ENCODE measurements at regions not wholly inside any gene's neighbourhood (a gene's known extent, or its start where the extent isn't known, plus 50 kb on each side); places are given as distances from the start of the nearest gene placed in this dataset.

GRCh38 chr12:126369487-126370463 lies 1304.5 kb downstream of the AACS start:
- no CpG with 5 or more reads among the region's 3 CpGs for WGBS (ENCODE audit: insufficient coverage)
- H3K36me3 ChIP-seq (replicated peaks in 1 of 2; ENCODE audit: control extremely low read depth in 1 of 2, control insufficient read depth in 1 of 2, extremely low read depth in 1 of 2, insufficient read depth in 2 of 2, low read length in 1 of 2) = no peaks in the 10 kb centered on the region
- H3K27ac ChIP-seq (ENCODE audit: low read length in 2 of 2) = no peak overlapping the region
- ChIA-PET CTCF (no interaction called here), POLR2A (no interaction called here)
- no peak overlapping the region for H3K9ac ChIP-seq (ENCODE audit: low read length)
- no peak for TF ChIP-seq CTCF (IDR thresholded peaks at IDR 0.05)
- no peak for TF ChIP-seq EZH2 (IDR thresholded peaks at IDR 0.05; ENCODE audit: borderline replicate concordance, insufficient read depth, low read depth, low read length, poor library complexity, severe bottlenecking)
- no peaks in the 10 kb centered on the region for H3K9me3 ChIP-seq (ENCODE audit: control extremely low read depth in 1 of 3, control insufficient read depth in 2 of 3, insufficient read depth in 1 of 3, low read length in 2 of 3)
- no peak overlapping the region for H3K4me3 ChIP-seq (ENCODE audit: control extremely low read depth in 1 of 5, extremely low read depth in 1 of 5, insufficient read depth in 1 of 5, low read depth in 2 of 5, low read length in 4 of 5)
- no peaks in the 10 kb centered on the region for H3K79me2 ChIP-seq (ENCODE audit: control insufficient read depth, insufficient read depth, low read length)
- Mint-ChIP-seq H3K4me1 (no peaks in the 10 kb centered on the region), H3K9me3 (ENCODE audit: insufficient read depth) (no peaks in the 10 kb centered on the region), H3K4me3 (no peak overlapping the region), H3K27ac (no peak overlapping the region), H3K27me3 (no peaks in the 10 kb centered on the region)
- no peak overlapping the region for H2AFZ ChIP-seq (ENCODE audit: insufficient read depth, low read depth, low read length, poor library complexity, severe bottlenecking)
- DNase-seq = no peak
- no peak overlapping the region for H3K4me2 ChIP-seq (replicated peaks; ENCODE audit: low read depth, low read length, poor library complexity, severe bottlenecking)
- intact Hi-C loops (cut with micrococcal nuclease) = no loop called here
- H4K20me1 ChIP-seq (ENCODE audit: control insufficient read depth, insufficient read depth, low read length, poor library complexity, severe bottlenecking) = no peaks in the 10 kb centered on the region
- no peaks in the 10 kb centered on the region for H3K27me3 ChIP-seq (replicated peaks in 1 of 4; ENCODE audit: control extremely low read depth in 1 of 4, control insufficient read depth in 3 of 4, insufficient read depth in 4 of 4, low read length in 3 of 4)
- ATAC-seq (ENCODE audit: low read depth) = no peak
- H3K4me1 ChIP-seq (ENCODE audit: control insufficient read depth in 2 of 2, insufficient read depth in 2 of 2, low read length in 2 of 2) = no peaks in the 10 kb centered on the region

- ATAC-seq (ENCODE audit: low read depth) = no peak
- Histone ChIP-seq H3K27me3 (replicated peaks in 1 of 4; ENCODE audit: control extremely low read depth in 1 of 4, control insufficient read depth in 3 of 4, insufficient read depth in 4 of 4, low read length in 3 of 4) (no peaks in the 10 kb centered on the region), H3K4me3 (ENCODE audit: control extremely low read depth in 1 of 5, extremely low read depth in 1 of 5, insufficient read depth in 1 of 5, low read depth in 2 of 5, low read length in 4 of 5) (no peak overlapping the region), H3K27ac (ENCODE audit: low read length in 2 of 2) (no peak overlapping the region), H3K9ac (ENCODE audit: low read length) (no peak overlapping the region), H3K9me3 (ENCODE audit: control extremely low read depth in 1 of 3, control insufficient read depth in 2 of 3, insufficient read depth in 1 of 3, low read length in 2 of 3) (peaks cover 0 to 3% (median 0%) of the 10 kb centered on the region in 3 donors), H3K4me1 (ENCODE audit: control insufficient read depth in 2 of 2, insufficient read depth in 2 of 2, low read length in 2 of 2) (no peaks in the 10 kb centered on the region), H4K20me1 (ENCODE audit: control insufficient read depth, insufficient read depth, low read length, poor library complexity, severe bottlenecking) (no peaks in the 10 kb centered on the region), H3K79me2 (ENCODE audit: control insufficient read depth, insufficient read depth, low read length) (no peaks in the 10 kb centered on the region), H3K36me3 (replicated peaks in 1 of 2; ENCODE audit: control extremely low read depth in 1 of 2, control insufficient read depth in 1 of 2, extremely low read depth in 1 of 2, insufficient read depth in 2 of 2, low read length in 1 of 2) (no peaks in the 10 kb centered on the region), H3K4me2 (replicated peaks; ENCODE audit: low read depth, low read length, poor library complexity, severe bottlenecking) (no peak overlapping the region), H2AFZ (ENCODE audit: insufficient read depth, low read depth, low read length, poor library complexity, severe bottlenecking) (no peak overlapping the region)
- WGBS (ENCODE audit: insufficient coverage) = no CpG with 5 or more reads among the region's 3 CpGs
- Mint-ChIP-seq H3K27me3 (no peaks in the 10 kb centered on the region), H3K27ac (no peak overlapping the region), H3K4me1 (no peaks in the 10 kb centered on the region), H3K4me3 (no peak overlapping the region), H3K9me3 (ENCODE audit: insufficient read depth) (peaks cover 16% of the 10 kb centered on the region)
- DNase-seq = no peak
- intact Hi-C loops (cut with micrococcal nuclease) = no loop called here
- TF ChIP-seq CTCF (IDR thresholded peaks at IDR 0.05) (no peak), EZH2 (IDR thresholded peaks at IDR 0.05; ENCODE audit: borderline replicate concordance, insufficient read depth, low read depth, low read length, poor library complexity, severe bottlenecking) (no peak)
- CTCF ChIA-PET = no interaction called here
- POLR2A ChIA-PET = no interaction called here
Observed at GRCh38 chr12:126383506-126383905, 1318.3 kb downstream of the AACS start.

Data from B cell (primary cell).